Loucy (cell line): ENCODE measurements at regions not wholly inside any gene's neighbourhood (a gene's known extent, or its start where the extent isn't known, plus 50 kb on each side); places are given as distances from the start of the nearest gene placed in this dataset.

ENCODE experiments used
- CTCF ChIP-seq: fragments of 200-600 bp; sonication (generic); conservative IDR thresholded peaks from 2 replicates; pipeline ENCODE4 v1.5.1; 2014; ENCODE audit warnings: mild to moderate bottlenecking, antibody characterized with exemption, low read length
- EZH2phosphoT487 ChIP-seq: fragments of 200-600 bp; IDR thresholded peaks from 2 replicates; pipeline ENCODE4 v1.6.1; 2018; ENCODE audit warnings: antibody characterized with exemption, mild to moderate bottlenecking, moderate library complexity, borderline replicate concordance

- TF ChIP-seq CTCF = no peak
- no peak for TF ChIP-seq EZH2phosphoT487
Measured at GRCh38 chr4:136800248-136800647, 732.0 kb downstream of the PCDH18 start.
